ENCODE measurements at regions not wholly inside any gene's neighbourhood (a gene's known extent, or its start where the extent isn't known, plus 50 kb on each side); places are given as distances from the start of the nearest gene placed in this dataset.
"Not testable (repeated sequence)": the region's sequence is repeated elsewhere in the genome, so short reads cannot be mapped to it uniquely, and the experiment has no call there.

DNA sequence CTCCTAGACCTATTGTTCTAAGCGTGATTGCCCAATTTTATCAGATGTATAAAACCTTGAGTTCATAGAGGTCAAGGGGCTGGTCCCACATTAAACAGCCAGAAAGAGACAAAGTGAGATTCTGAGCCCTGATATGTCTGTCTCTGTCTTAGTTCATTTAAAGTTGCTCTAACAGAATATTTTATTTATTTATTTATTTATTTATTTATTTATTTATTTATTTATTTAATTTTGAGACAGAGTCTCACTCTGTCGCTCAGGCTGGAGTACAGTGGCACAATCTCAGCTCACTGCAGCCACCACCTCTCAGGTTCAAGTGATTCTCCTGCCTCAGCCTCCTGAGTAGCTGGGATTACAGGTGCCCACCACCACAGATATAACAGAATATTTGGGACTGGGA lies 1999.6 kb upstream of the WWC1 start:
- TF ChIP-seq, protein P1, sequence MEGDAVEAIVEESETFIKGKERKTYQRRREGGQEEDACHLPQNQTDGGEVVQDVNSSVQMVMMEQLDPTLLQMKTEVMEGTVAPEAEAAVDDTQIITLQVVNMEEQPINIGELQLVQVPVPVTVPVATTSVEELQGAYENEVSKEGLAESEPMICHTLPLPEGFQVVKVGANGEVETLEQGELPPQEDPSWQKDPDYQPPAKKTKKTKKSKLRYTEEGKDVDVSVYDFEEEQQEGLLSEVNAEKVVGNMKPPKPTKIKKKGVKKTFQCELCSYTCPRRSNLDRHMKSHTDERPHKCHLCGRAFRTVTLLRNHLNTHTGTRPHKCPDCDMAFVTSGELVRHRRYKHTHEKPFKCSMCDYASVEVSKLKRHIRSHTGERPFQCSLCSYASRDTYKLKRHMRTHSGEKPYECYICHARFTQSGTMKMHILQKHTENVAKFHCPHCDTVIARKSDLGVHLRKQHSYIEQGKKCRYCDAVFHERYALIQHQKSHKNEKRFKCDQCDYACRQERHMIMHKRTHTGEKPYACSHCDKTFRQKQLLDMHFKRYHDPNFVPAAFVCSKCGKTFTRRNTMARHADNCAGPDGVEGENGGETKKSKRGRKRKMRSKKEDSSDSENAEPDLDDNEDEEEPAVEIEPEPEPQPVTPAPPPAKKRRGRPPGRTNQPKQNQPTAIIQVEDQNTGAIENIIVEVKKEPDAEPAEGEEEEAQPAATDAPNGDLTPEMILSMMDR (IDR thresholded peaks at IDR 0.05 in 4 of 5, conservative IDR thresholded peaks at IDR 0.05 in 1 of 5) = not testable (repeated sequence)
- not testable (repeated sequence) for TF ChIP-seq POLR2A (IDR thresholded peaks at IDR 0.05)

All from gastrocnemius medialis (tissue), 4 donors.